ENCODE measurements at regions not wholly inside any gene's neighbourhood (a gene's known extent, or its start where the extent isn't known, plus 50 kb on each side); places are given as distances from the start of the nearest gene placed in this dataset.
"Not testable (repeated sequence)": the region's sequence is repeated elsewhere in the genome, so short reads cannot be mapped to it uniquely, and the experiment has no call there.

DNA sequence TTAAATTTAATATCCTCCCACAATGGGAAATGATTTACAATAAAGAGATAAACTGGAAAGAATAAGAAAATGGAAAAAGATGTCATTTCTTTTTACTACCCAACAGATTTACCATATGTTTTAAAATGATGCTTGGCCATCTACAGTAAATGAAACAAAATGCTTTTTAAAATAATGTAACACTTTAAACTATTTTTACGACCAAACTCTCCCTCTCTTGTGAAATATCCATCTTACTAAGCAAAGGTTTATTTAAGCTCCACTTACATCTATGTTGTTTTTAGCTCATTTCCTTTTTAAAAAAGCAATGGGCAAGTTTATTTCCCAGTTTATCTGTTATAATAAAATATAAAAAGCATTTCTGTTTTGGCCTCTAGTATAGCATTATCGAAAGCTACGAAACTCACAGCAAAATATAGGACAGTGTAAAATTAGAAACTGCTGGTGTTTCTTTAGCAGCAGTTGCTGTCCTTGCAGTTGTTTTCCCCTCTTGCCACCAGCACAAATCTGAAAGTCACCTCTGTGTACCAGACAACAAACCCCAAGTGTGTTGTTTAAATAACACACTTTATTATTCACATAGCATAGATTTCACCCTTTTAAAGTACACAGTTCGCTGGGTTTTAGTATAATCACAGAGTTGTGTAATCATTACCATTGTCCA lies 195.1 kb downstream of the CDRT15L2 start:
- DNase-seq, result no peak

DNA sequence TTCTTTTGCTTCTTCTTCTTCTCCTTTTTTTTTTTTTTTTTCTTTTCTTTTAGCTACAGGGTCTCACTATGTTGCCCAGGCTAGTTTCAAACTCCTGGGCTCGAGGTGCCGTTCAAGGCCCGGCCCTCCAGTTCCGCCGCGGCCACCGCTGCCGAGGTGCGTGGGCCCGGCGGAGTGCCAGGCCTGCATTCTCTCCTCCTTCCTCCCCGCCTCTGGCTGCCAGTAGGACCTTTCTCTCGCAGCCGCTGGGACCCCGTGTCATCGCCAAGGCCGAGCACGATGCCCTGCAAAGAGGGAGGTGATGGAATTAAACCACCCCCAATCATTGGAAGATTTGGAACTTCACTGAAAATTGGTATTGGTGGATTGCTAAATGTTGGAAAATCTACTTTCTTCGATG lies 195.8 kb downstream of the CDRT15L2 start:
- no peak for DNase-seq

DNA sequence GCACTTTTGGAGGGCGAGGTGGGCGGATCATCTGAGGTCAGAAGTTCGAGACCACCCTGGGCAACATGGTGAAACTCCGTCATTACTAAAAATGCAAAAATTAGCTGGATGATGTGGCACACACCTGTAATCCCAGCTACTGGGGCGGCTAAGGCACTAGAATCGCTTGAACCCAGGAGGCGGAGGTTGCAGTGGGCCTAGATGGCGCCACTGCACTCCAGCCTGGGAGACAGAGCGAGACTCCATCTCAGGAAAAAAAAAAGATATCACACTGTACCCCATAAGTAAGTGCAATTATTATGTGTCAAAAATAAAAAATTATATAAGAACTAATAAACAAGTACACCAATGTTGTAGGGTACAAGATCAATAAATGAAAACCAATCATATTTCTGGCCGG lies 200.0 kb downstream of the CDRT15L2 start:
- DNase-seq, result no peak

DNA sequence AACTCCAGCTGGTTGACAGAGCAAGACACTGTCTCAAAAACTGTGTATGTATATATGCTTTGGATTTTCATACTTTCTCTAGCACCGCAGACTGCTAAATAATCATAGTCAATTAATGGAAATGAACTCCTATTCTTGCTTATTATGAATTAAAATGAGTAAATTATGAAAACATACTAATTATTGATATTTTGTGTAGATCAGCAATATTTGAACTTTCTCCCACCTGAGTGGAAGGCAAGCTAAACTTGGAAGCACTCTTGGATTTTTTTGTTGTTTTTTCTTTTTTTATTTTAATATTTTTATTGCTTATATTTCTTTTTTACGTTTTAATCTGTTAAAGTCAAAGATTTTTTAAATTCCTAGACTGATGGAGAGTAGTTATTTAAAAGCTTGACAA lies 201.7 kb downstream of the CDRT15L2 start:
- no peak for DNase-seq

DNA sequence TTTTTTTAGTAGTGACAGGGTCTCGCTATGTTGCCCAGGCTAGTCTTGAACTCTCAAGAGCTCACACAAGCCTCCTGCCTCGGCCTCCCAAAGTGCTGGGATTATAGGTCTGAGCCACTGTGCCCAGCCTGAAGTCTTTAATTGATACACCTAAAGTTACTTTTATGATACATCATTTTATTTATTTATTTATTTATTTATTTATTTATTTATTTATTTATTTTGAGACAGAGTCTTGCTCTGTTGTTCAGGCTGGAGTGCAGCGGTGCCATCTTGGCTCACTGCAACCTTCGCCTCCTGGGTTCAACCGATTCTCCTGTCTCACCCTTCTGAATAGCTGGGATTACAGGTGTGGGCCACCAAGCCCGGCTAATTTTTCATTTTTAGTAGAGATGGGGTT lies 202.3 kb downstream of the CDRT15L2 start:
- DNase-seq, result not testable (repeated sequence)

DNA sequence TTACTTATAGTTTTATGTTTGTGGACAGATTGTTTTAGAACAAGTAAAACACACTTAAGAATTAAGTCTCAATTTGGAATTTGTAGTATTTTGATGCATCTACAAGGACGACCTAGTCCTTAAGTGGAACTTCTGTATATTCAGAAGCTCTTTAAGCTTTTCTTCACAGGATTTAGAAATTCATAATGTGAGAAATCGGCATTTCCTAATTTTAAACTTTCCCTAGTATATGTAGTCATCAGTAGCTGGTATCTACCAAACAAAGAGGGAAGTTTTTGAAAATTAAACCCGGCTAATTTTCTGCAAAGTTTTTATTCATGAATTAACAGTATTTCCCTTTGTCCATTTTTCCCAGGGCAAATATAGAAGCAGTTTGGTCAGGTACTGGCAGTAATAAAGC lies 203.6 kb downstream of the CDRT15L2 start:
- DNase-seq, result no peak

DNA sequence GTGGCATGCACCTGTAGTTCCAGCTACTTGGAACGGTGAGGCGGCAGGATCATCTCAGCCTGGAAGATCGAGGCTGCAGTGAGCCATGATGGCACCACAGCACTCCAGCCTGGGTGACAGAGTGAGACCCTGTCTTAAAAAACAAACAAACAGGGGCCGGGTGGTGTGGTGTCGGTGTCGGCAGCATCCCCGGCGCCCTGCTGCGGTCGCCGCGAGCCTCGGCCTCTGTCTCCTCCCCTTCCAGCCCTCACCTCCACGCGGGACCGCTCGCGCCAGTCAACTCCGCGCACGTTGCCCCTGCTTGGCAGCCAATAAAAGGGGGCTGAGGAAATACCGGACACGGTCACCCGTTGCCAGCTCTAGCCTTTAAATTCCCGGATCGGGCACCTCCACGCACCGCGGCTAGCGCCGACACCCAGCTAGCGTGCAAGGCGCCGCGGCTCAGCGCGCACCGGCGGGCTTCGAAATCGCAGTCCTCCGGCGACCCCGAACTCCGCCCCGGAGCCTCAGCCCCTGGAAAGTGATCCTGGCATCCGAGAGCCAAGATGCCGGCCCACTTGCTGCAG lies 204.7 kb downstream of the CDRT15L2 start:
- DNase-seq, result no peak

DNA sequence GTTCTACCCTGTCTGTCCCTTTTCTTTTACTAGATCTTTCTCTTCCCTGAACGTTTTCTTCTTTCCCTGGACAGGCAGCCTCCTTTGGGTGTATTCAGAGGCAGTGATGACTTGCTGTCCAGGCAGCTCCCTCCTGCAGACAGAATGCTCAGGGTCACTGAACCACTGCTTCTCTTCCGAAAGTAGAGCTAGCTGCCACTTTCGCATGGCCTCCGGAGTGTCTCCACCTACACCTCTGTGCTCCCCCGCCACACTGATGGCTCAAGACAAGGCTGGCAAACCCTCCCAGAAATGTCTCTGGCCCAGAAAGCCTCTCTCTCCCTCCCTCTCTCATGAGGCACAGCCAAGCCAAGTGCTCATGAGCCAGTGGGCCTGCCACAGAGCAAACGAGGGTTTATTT lies 207.8 kb downstream of the CDRT15L2 start:
- no peak for DNase-seq

DNA sequence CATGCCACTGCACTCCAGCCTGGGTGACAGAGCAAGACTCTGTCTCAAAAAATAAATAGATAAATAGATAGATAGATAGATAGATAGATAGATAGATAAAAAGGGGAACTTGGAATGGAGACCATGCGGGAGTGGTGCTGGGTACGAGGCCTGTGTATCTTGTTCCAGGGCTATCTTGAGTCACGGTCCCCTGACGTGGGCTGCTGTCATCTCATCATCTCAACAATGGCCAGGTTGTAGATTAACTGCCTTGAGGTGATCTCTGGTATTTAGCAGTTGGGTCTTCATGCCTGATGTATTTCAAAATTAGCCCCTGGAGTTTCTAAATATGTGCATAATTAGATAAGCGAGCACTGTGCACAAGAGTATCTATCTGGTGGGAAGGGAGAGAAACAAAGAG lies 212.1 kb downstream of the CDRT15L2 start:
- no peak for DNase-seq

DNA sequence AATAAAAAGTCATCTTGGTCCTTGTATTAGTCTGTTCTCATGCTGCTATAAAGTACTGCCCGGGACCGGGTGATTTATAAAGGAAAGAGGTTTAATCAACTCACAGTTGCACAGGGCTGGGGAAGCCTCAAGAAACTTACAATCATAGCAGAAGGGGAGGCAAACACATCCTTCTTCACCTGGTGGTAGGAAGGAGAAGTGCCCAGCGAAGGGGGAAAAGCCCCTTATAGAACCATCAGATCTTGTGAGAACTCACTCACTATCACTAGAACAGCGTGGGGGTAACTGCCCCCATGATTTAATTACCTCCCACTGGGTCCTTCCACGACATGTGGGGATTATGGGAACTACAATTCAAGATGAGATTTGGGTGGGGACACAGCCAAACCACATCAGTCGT lies 215.0 kb downstream of the CDRT15L2 start:
- not testable (repeated sequence) for DNase-seq

DNA sequence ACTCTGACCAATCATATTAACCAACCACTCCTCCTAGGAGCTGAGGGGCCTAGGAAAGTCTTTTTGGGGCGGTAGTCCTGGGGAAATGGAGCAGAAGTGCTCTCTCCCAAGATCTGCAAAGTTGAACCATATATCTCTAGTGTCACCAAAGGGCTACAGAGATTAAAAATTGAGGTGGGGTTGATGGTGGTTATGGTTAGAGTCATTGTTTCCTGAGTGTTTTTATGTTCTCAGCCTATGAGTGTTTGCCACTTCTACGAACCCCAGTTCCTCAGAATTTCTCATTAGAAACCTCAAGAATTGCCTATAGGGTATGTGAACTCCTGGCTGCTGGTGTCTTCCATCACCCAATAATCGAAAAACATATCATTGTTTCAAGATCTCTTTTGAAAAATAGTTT lies 217.8 kb downstream of the CDRT15L2 start:
- DNase-seq, result no peak

DNA sequence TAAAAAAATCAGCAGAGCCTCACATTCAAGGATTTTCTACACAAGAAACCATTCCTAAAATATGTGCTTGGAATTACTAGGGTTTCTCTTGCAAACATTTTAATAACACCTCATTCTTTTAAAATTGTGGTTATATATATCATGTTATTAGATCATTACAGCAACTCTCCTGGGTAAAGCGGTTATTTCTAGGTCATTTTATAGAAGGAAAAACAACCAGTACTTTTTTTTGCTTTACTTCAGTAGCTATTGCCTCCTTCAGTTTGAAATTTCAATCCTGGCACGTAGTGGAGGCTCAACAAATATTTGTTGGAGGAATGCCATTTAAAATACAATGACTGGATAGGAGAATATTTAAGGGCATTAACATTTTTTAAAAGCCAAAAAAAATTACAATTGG lies 220.6 kb downstream of the CDRT15L2 start:
- DNase-seq, result no peak

DNA sequence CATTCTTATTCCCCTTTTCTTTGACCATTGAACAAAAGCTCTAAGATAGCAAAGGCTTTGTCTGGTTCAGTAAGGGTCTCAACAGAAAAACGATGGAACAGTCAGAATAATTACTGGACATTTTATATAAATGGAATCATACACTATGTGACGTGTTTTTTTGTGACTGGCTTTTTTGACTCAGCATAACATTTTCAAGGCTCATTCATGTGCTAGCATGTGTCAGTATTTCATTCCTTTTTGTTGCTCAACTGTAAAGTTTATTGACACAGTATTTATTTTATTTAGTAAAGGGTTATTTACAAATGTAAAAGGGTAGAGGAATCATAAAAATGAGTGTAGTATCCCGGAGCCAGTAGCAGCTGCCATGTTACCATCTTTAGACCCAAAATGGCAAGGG lies 226.2 kb downstream of the CDRT15L2 start:
- no peak for DNase-seq

DNA sequence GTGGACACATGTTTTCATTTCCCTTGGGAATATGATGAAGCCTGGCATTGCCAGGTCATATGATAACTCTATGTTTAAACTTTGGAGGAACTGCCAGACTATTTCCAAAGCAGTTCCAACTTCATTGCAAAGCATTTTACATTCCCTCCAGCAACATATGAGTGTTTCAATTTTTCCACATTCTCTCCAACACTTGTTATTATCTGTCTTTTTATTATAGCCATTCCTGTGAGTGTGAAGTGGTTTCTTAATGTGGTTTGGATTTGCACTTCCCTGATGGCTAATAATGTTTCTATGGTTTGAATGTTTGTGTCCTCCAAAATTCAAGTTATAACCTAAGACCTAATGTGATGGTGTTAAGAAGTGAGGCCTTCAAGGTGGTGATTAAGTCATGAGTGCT lies 228.0 kb downstream of the CDRT15L2 start:
- not testable (repeated sequence) for DNase-seq

DNA sequence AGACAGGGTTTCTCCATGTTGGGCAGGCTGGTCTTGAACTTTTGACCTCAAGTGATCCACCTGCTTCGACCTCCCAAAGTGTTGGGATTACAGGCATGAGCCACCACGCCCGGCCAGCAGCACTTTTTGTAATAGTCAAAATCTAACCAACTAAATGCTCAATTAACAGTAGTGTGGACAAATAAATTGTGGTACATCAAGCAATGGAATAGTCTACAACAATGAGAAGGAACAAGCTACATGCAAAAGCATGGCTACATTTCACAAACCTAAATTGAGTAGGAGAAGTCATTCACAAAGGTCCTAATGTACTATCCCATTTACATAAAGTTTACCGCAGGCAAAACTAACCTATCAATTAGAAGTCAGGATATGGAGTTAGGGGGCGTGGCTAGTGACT lies 227.4 kb downstream of the USP22 start:
- DNase-seq, result not testable (repeated sequence)

DNA sequence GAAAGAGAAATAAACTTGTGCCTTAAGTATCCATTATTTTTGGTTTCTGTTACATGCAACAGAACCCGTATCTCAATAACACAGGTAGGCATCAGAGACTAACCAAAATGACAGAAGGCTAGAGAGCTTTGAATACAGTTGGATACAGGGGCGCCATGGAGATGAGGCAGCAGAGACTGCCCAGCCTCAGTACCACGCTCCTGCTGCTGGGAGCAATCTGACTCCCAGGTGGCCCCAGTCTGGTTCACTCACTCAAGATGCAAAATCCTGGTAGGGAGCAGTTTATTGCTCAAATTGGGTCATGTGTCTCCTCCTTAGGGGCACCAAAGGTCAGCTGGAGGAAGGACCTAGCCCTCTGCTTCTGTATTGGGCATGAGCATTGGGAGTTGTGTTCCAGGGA lies 218.9 kb downstream of the USP22 start:
- DNase-seq, result no peak

DNA sequence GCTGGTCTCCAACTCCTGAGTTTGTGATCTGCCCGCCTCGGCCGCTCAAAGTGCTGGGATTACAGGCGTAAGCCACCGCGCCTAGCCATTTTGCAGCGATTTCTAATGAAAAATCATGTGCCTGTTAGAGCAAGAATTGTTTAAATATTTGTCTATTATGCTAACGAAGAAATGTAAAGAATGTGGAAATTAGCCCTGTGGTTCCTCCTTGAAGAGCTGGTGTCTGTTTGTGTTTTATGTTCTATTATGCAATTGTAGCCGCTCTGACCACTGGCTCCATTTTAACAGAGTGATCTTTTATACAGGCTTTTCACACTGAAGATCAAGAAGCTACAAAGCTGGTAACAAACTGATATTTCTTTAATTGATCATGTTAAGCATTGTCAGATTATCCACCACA lies 217.3 kb downstream of the USP22 start:
- DNase-seq, result no peak

DNA sequence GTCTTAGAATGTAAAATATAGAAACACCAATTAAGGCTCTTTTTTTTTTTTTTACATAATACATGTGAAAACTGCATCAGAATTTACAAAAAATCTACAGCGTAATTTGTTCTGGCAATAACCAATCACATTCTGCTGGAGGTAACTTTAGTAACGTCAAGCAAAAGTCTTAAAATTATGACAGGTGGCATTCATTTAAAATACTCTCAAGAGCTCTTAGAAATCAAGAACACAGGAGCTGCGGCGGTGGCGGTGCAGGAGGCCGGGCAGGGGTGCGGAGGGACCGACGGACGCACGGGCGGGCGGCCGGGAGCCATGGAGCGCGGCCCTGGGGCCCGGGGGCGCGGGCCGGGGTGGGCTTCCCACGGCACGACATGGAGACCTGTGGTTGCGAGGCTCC lies 202.4 kb downstream of the USP22 start:
- not testable (repeated sequence) for DNase-seq

DNA sequence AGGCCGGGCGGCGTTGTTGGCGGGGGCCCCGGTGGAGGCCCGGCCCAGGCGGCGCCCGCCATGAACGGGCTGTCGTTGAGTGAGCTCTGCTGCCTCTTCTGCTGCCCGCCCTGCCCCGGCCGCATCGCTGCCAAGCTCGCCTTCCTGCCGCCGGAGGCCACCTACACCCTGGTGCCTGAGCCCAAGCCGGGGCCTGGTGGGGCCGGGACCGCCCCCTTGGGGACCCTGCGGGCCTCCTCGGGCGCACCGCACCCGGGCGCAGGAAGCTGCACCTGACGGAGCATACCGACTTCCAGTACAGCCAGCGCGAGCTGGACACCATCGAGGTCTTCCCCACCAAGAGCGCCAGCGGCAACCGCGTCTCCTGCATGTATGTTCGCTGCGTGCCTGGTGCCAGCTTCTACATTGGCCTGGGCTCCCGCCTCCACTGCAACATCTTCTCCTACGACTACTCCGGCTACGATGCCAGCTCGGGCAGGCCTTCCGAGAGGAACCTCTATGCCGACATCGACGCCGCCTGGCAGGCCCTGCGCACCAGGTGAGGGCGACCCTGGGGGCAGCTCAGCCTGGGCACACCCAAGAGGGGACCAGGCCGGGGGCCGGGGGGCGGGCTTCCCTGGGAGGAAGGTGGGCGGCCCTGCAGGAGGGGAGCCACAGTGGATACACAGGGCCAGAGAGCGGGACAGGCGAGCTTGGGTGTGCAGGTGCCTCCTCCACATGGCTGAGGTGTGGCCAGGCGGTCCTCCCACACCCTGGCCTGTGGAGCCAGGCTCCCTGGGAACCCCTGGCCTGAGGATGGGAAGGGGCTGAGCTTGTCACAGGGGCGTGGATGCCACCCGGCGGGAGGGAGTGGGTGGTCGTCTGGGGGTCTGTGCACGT lies 201.6 kb downstream of the USP22 start:
- not testable (repeated sequence) for DNase-seq

DNA sequence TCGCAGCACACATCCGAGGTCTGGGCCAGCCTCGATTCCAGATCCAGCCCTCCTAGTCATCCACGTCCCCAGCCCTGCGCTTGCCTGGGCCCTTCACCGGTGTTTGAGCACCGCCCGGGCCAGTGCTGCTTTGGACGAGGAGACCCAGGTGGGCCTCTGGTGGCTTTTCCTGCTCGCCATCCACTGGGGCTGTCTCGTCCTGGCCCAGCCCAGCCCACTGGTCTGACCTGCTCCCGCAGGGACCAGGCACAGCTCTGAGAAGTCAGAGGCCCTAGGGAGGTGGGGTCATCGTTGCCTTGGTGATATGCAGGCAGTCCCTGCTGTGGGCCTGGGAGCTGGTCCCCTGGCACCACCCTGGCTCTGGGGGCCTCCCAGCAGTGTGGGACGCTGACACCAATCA lies 200.8 kb downstream of the USP22 start:
- not testable (repeated sequence) for DNase-seq

DNA sequence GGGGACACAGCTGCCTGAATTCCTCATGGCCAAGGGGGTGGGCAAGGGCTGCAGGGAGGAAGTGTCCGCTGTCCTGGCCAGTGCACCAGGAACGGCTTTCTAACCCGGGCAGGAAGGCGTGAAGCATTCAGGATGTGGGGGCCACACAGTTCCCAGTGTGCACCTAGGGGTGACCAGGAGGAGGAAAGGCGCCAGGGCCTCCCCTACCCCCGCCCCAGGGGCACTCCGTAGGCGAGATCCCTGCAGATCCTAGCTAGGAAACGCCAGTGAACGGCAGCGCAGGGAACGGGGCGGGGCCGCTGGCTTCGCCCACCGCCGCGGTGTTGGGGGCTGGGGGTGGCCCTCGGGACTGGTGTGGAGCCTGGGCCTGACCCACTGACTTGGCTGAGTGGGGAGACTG lies 199.6 kb downstream of the USP22 start:
- not testable (repeated sequence) for DNase-seq

DNA sequence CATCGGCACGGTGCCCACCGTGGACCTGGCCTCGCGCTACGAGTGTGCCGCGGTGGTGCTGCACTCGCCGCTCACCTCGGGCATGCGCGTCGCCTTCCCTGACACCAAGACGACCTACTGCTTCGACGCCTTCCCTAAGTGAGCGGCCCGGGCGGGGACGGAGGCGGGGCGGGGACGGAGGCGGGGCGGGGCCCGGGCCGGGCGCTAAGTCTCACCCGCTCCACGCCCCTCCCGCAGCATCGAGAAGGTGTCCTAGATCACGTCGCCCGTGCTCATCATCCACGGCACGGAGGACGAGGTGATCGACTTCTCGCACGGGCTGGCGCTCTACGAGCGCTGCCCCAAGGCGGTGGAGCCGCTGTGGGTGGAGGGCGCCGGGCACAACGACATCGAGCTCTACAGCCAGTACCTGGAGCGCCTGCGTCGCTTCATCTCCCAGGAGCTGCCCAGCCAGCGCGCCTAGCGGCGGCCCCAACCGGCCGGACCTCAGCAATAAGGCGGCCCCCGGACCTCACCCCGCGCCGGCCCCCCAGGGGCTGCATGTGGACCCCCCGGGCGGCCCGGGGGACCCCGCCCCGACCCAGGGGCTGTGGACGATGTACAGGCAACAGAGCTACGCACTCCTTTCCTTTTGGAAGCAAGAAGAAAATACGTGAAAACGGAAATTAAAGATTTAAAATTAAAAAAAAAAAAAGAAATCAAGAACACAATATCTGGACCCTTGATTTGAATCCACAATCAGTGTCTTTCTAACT lies 198.8 kb downstream of the USP22 start:
- not testable (repeated sequence) for DNase-seq

DNA sequence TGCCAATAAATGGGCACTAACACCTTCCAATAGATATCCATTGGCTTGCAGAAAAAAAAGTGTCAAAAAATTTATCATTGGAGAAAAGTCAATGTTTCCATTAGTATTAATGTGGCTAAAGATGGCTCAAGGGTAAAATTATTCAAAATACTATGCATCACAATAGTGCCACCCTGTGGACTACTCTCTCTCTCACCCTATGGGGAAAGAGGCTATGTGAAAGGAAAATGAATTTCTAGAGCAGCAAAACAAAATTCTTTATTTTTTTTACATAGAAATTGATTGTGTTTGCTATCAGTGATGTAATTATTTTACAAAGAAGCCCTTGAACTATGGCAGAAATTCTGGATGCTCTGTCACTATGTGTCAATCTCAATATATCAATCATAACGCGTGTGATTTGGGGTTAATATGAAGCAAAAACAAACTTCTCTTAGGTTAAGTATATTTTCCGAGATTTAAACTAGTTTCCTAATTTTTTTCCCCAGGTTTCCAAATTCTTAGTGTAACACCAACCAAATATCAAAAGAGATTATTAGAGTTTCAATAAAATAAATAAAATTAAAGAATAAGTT lies 193.9 kb downstream of the USP22 start:
- DNase-seq, result not testable (repeated sequence)

Measured in NCI-H2227 treated with DMSO at 0.1 percent for 48 hours (cell line).